ENCODE measurements at regions not wholly inside any gene's neighbourhood (a gene's known extent, or its start where the extent isn't known, plus 50 kb on each side); places are given as distances from the start of the nearest gene placed in this dataset.

- Mint-ChIP-seq H3K4me3 (peak overlapping the region in 1 of 2 donors; percentile 59), H3K4me1 (peaks cover 24% of the 10 kb centered on the region), H3K36me3 (peaks cover 0 to 2% of the 10 kb centered on the region in 2 donors), H3K27me3 (ENCODE audit: low read depth in 3 of 3) (peaks cover 0 to 2% (median 0%) of the 10 kb centered on the region in 3 donors), H3K9me3 (peaks cover 0 to 4% (median 3%) of the 10 kb centered on the region in 7 donors), H3K27ac (peak overlapping the region in 6 of 7 donors; percentile 1 to 61 (median 20))
- Histone ChIP-seq H4K20me1 (ENCODE audit: insufficient read depth, low read length) (no peaks in the 10 kb centered on the region), H3K4me1 (ENCODE audit: control insufficient read depth in 1 of 2, insufficient read depth in 2 of 2, low read length in 2 of 2) (peaks cover 11 to 33% of the 10 kb centered on the region in 2 donors), H3K4me2 (replicated peaks; ENCODE audit: extremely low read depth, low read length, poor library complexity, severe bottlenecking) (peak overlapping the region; percentile 28), H3K4me3 (replicated peaks in 1 of 3; ENCODE audit: low read depth in 2 of 3, low read length in 3 of 3) (peak overlapping the region in 1 of 3 experiments; percentile 4), H3K27me3 (ENCODE audit: control insufficient read depth in 2 of 2, insufficient read depth in 2 of 2, low read length in 2 of 2) (no peaks in the 10 kb centered on the region), H3K36me3 (replicated peaks in 1 of 2; ENCODE audit: control insufficient read depth in 1 of 2, insufficient read depth in 2 of 2, low read length in 2 of 2) (no peaks in the 10 kb centered on the region), H3K27ac (ENCODE audit: low read depth in 1 of 2, low read length in 2 of 2) (peak overlapping the region in 1 of 2 donors; percentile 34), H3K9me3 (replicated peaks in 1 of 2; ENCODE audit: control insufficient read depth in 1 of 2, insufficient read depth in 1 of 2, low read length in 2 of 2) (no peaks in the 10 kb centered on the region), H3K9ac (ENCODE audit: insufficient read depth, low read length, poor library complexity, severe bottlenecking) (no peak overlapping the region), H2AFZ (ENCODE audit: insufficient read depth, low read depth, low read length, poor library complexity, severe bottlenecking) (no peak overlapping the region), H3K79me2 (ENCODE audit: insufficient read depth, low read length) (no peaks in the 10 kb centered on the region)
- 68% methylated on average over 2 of the region's 3 CpGs for WGBS (ENCODE audit: insufficient coverage)
- no peak for TF ChIP-seq CTCF (IDR thresholded peaks at IDR 0.05)
- peak; percentile 49 to 78 (median 70) for DNase-seq
- intact Hi-C loops (cut with micrococcal nuclease) = no loop called here
Measured at GRCh38 chr6:55040102-55040848, 134.0 kb upstream of the HCRTR2 start.

- no peaks in the 10 kb centered on the region for H4K20me1 ChIP-seq (ENCODE audit: insufficient read depth, low read length)
- H3K9me3 ChIP-seq (replicated peaks in 1 of 2; ENCODE audit: control insufficient read depth in 1 of 2, insufficient read depth in 1 of 2, low read length in 2 of 2) = no peaks in the 10 kb centered on the region
- Mint-ChIP-seq H3K36me3 (peaks cover 0 to 3% of the 10 kb centered on the region in 2 donors), H3K9me3 (peaks cover 0 to 5% (median 0%) of the 10 kb centered on the region in 7 donors), H3K4me3 (peak overlapping the region in 1 of 2 donors; percentile 42), H3K27me3 (ENCODE audit: low read depth in 3 of 3) (peaks cover 0 to 8% (median 0%) of the 10 kb centered on the region in 3 donors), H3K27ac (peak overlapping the region; percentile 78 to 93 (median 85)), H3K4me1 (peaks cover 23% of the 10 kb centered on the region)
- H2AFZ ChIP-seq (ENCODE audit: insufficient read depth, low read depth, low read length, poor library complexity, severe bottlenecking) = no peak overlapping the region
- no peaks in the 10 kb centered on the region for H3K36me3 ChIP-seq (replicated peaks in 1 of 2; ENCODE audit: control insufficient read depth in 1 of 2, insufficient read depth in 2 of 2, low read length in 2 of 2)
- no peaks in the 10 kb centered on the region for H3K27me3 ChIP-seq (ENCODE audit: control insufficient read depth in 2 of 2, insufficient read depth in 2 of 2, low read length in 2 of 2)
- H3K27ac ChIP-seq (ENCODE audit: low read depth in 1 of 2, low read length in 2 of 2) = peak overlapping the region; percentile 26 to 73
- intact Hi-C loops (cut with micrococcal nuclease) = no loop called here
- DNase-seq = no peak
- H3K4me3 ChIP-seq (replicated peaks in 1 of 3; ENCODE audit: low read depth in 2 of 3, low read length in 3 of 3) = peak overlapping the region in 1 of 3 experiments; percentile 27
- TF ChIP-seq CTCF (IDR thresholded peaks at IDR 0.05) = no peak
- WGBS (ENCODE audit: insufficient coverage) = 100% methylated on average over 1 of the region's 4 CpGs
- H3K9ac ChIP-seq (ENCODE audit: insufficient read depth, low read length, poor library complexity, severe bottlenecking) = no peak overlapping the region
- no peaks in the 10 kb centered on the region for H3K79me2 ChIP-seq (ENCODE audit: insufficient read depth, low read length)
- H3K4me1 ChIP-seq (ENCODE audit: control insufficient read depth in 1 of 2, insufficient read depth in 2 of 2, low read length in 2 of 2) = peaks cover 27 to 36% of the 10 kb centered on the region in 2 donors
- peak overlapping the region; percentile 48 for H3K4me2 ChIP-seq (replicated peaks; ENCODE audit: extremely low read depth, low read length, poor library complexity, severe bottlenecking)
Measured at GRCh38 chr6:55046869-55047422, 127.4 kb upstream of the HCRTR2 start.
